HG03045 (cell line): ENCODE measurements at regions not wholly inside any gene's neighbourhood (a gene's known extent, or its start where the extent isn't known, plus 50 kb on each side); places are given as distances from the start of the nearest gene placed in this dataset.

Experiments
- ATAC-seq: cut with Tn5 transposase; IDR thresholded peaks from one replicate; pipeline ENCODE4 v1.9.1; 2021; ENCODE audit warnings: mild to moderate bottlenecking, moderate library complexity; ENCODE audit not compliant: unreplicated experiment

- ATAC-seq = peak; percentile 45
Observed at GRCh38 chr11:123261345-123262106, 66.5 kb upstream of the CLMP start.

GRCh38 chr11:123260511-123261211 is 65.6 kb upstream of the CLMP start:
- no peak for ATAC-seq

GRCh38 chr11:123258877-123259276 is 63.8 kb upstream of the CLMP start:
- ATAC-seq = no peak

- ATAC-seq = no peak
Observed at GRCh38 chr11:123257370-123257769, 62.3 kb upstream of the CLMP start.

GRCh38 chr11:123255909-123256308 is 60.9 kb upstream of the CLMP start:
- ATAC-seq = no peak

GRCh38 chr11:123254357-123254756 is 59.3 kb upstream of the CLMP start:
- no peak for ATAC-seq

- no peak for ATAC-seq
Observed at GRCh38 chr11:123253911-123254310, 58.9 kb upstream of the CLMP start.

- no peak for ATAC-seq
Observed at GRCh38 chr11:123253223-123253622, 58.2 kb upstream of the CLMP start.

GRCh38 chr11:123251657-123252344 is 56.8 kb upstream of the CLMP start:
- no peak for ATAC-seq

- ATAC-seq = no peak
Observed at GRCh38 chr11:123250892-123251656, 56.0 kb upstream of the CLMP start.

GRCh38 chr11:123249354-123249753 is 54.3 kb upstream of the CLMP start:
- no peak for ATAC-seq

GRCh38 chr11:123247813-123248379 is 52.8 kb upstream of the CLMP start:
- ATAC-seq = no peak

- ATAC-seq = no peak
Observed at GRCh38 chr11:123247496-123247799, 52.4 kb upstream of the CLMP start.

- peak; percentile 85 for ATAC-seq
Observed at GRCh38 chr11:123246749-123247495, 51.9 kb upstream of the CLMP start.

- ATAC-seq = no peak
Observed at GRCh38 chr11:123245567-123245966, 50.5 kb upstream of the CLMP start.
